ENCODE measurements at regions not wholly inside any gene's neighbourhood (a gene's known extent, or its start where the extent isn't known, plus 50 kb on each side); places are given as distances from the start of the nearest gene placed in this dataset.

GRCh38 chr5:83001796-83002381, 75.3 kb downstream of the TMEM167A start:
- no peak for TF ChIP-seq CTCF (IDR thresholded peaks at IDR 0.05; ENCODE audit: low read depth, low read length, missing control alignments)
- no peak for DNase-seq (ENCODE audit: low read depth)
- no peak overlapping the region for H3K4me3 ChIP-seq (ENCODE audit: low read depth, low read length)

- no peak for DNase-seq (ENCODE audit: low read depth)
- H3K4me3 ChIP-seq (ENCODE audit: low read depth, low read length): no peak overlapping the region
- no peak for TF ChIP-seq CTCF (IDR thresholded peaks at IDR 0.05; ENCODE audit: low read depth, low read length, missing control alignments)
These were observed 76.3 kb downstream of the TMEM167A start for GRCh38 chr5:83000922-83001321.

- no peak for DNase-seq (ENCODE audit: low read depth)
These were observed 76.8 kb downstream of the TMEM167A start for GRCh38 chr5:83000428-83000827.

GRCh38 chr5:82993416-82993815, 83.8 kb downstream of the TMEM167A start:
- H3K4me3 ChIP-seq (ENCODE audit: low read depth, low read length): no peak overlapping the region
- no peak for DNase-seq (ENCODE audit: low read depth)
- no peak for TF ChIP-seq CTCF (IDR thresholded peaks at IDR 0.05; ENCODE audit: low read depth, low read length, missing control alignments)

More at GRCh38 chr5:83000428-83000827, 76.8 kb downstream of the TMEM167A start:
- no peak overlapping the region for H3K4me3 ChIP-seq (ENCODE audit: low read depth, low read length)
- no peak for TF ChIP-seq CTCF (IDR thresholded peaks at IDR 0.05; ENCODE audit: low read depth, low read length, missing control alignments)

GRCh38 chr5:82992646-82993045, 84.5 kb downstream of the TMEM167A start:
- no peak overlapping the region for H3K4me3 ChIP-seq (ENCODE audit: low read depth, low read length)
- DNase-seq (ENCODE audit: low read depth): no peak
- no peak for TF ChIP-seq CTCF (IDR thresholded peaks at IDR 0.05; ENCODE audit: low read depth, low read length, missing control alignments)

- no peak for TF ChIP-seq CTCF (IDR thresholded peaks at IDR 0.05; ENCODE audit: low read depth, low read length, missing control alignments)
- H3K4me3 ChIP-seq (ENCODE audit: low read depth, low read length): no peak overlapping the region
- no peak for DNase-seq (ENCODE audit: low read depth)
These were observed 85.4 kb downstream of the TMEM167A start for GRCh38 chr5:82991678-82992323.

GRCh38 chr5:82991059-82991458, 86.1 kb downstream of the TMEM167A start:
- no peak for DNase-seq (ENCODE audit: low read depth)
- TF ChIP-seq CTCF (IDR thresholded peaks at IDR 0.05; ENCODE audit: low read depth, low read length, missing control alignments): no peak
- H3K4me3 ChIP-seq (ENCODE audit: low read depth, low read length): no peak overlapping the region

Data from GM12864 (cell line).